ENCODE measurements at regions not wholly inside any gene's neighbourhood (a gene's known extent, or its start where the extent isn't known, plus 50 kb on each side); places are given as distances from the start of the nearest gene placed in this dataset.

DNA sequence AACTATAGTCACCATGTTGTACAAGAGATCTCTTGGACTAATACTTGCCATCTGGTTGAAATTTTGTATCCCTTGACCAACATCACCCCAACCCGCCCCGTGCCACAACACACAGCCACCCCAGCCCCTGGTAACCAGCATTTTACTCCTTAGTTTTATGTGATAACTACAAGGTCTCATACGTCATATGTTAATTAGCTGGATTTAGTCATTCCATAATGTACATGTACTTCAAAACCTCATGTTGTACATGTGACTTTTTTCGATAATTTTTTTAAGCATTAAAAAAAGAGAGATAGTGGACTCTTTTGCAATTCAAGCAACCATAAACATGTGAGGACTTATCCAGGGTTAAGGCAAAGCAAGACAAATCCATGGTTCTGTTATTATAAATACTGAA lies 773.4 kb upstream of the NOVA1 start:
- no peak for TF ChIP-seq CTCF (IDR thresholded peaks at IDR 0.05; ENCODE audit: borderline replicate concordance, insufficient read depth, low read depth, low read length)
- H3K4me3 ChIP-seq (ENCODE audit: low read depth, low read length), result no peak overlapping the region

DNA sequence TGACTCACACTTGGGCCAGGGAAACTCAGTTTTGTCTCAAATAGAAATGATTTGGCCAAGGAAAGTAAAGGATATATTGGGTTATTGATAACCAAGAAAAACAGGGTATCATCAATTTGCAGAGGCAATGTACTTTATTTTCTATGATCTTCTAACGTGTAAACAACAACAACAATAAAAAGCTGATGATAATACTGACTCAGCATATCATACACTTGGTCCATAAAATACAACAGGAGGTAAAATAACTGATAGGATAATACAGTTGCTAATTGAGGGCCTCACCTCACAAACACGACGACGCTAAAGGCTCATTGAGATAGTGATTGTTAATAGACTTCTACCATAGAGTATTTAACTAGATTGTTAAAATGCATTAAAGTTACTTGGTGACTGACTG lies 774.0 kb upstream of the NOVA1 start:
- no peak overlapping the region for H3K4me3 ChIP-seq (ENCODE audit: low read depth, low read length)
- TF ChIP-seq CTCF (IDR thresholded peaks at IDR 0.05; ENCODE audit: borderline replicate concordance, insufficient read depth, low read depth, low read length), result no peak

- no peak overlapping the region for H3K4me3 ChIP-seq (ENCODE audit: low read depth, low read length)
- no peak for TF ChIP-seq CTCF (IDR thresholded peaks at IDR 0.05; ENCODE audit: borderline replicate concordance, insufficient read depth, low read depth, low read length)
Observed at GRCh38 chr14:27372771-27373170, 774.9 kb upstream of the NOVA1 start.

DNA sequence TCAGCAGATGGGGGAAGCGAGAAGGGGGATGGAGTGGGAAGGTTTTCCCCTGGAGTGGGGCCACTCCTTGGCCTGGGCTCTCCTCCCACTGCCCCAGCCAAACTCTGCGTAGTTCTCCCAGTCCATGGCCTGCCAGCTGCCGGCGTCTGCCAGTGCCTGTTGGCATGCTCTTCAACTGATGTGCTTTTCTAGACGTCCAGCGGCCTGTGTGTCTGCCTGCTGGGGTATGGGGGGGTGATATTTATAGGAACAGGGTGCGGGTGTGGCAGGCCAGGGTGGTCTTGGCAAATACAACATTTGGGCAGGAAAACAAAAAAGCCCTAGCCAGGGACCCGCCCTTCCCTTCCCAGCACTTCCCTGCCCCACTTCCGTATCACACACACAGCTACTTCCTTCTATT lies 786.3 kb upstream of the NOVA1 start:
- H3K4me3 ChIP-seq (ENCODE audit: low read depth, low read length), result no peak overlapping the region

DNA sequence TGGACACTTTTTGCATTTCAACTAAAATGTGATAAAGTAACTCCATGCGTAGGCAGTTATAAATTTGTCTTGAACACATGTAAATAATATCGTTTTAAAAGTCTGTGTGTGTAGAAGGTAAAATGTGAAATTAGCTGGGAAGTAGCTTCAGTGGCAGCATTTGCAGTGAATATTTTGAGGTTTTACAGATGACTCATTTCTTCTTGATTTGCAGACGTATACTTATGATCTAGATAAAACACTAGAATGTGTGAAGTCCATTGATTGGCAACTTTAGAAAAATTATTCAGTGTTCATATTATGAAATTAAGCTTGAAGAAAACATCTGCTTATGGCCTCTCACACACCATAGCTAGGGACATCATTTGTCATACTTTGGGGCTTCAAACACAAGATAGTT lies 788.6 kb upstream of the NOVA1 start:
- TF ChIP-seq CTCF (IDR thresholded peaks at IDR 0.05; ENCODE audit: borderline replicate concordance, insufficient read depth, low read depth, low read length), result no peak
- no peak overlapping the region for H3K4me3 ChIP-seq (ENCODE audit: low read depth, low read length)

More for the DNA sequence above, 786.3 kb upstream of the NOVA1 start:
- no peak for TF ChIP-seq CTCF (IDR thresholded peaks at IDR 0.05; ENCODE audit: borderline replicate concordance, insufficient read depth, low read depth, low read length)

DNA sequence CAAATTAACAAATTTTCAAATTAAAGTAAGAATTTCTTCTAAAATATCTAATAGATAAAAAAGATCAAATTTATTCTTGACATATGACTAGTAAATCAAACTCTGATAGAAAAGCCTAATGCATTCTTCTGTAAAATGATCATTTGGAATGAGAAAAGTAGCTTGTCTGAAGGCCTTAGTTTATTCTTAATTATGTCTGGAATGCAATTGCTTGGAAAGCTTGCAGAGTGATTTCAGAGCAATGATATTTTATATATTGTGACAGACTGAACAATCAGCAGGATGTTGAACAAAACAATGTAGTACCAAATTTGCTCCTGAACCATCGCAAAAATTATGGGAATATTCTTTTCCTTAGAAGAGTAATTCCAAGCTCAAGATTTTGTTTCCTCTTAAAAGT lies 789.6 kb upstream of the NOVA1 start:
- TF ChIP-seq CTCF (IDR thresholded peaks at IDR 0.05; ENCODE audit: borderline replicate concordance, insufficient read depth, low read depth, low read length), result no peak
- no peak overlapping the region for H3K4me3 ChIP-seq (ENCODE audit: low read depth, low read length)

DNA sequence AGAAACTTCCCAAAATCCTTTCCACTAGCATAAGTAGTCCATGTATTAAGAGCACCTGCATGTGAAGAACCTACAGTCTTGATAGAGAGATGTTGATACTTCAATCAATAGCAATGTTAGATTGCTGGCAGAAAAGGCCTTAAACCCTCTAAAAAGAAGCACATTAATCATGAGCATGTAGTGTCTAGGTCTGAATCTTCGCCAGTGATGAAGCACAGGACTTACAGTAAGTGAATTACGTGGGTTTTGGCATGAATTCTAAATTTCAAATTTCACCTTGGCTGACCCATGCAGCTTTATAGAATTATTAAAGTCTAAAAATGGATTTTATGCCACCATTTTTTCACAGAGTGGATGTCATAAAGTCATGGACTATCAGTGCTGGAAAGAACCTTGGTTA lies 791.6 kb upstream of the NOVA1 start:
- H3K4me3 ChIP-seq (ENCODE audit: low read depth, low read length), result no peak overlapping the region
- TF ChIP-seq CTCF (IDR thresholded peaks at IDR 0.05; ENCODE audit: borderline replicate concordance, insufficient read depth, low read depth, low read length), result no peak

Measured in GM12875 (cell line).